ENCODE measurements at regions not wholly inside any gene's neighbourhood (a gene's known extent, or its start where the extent isn't known, plus 50 kb on each side); places are given as distances from the start of the nearest gene placed in this dataset.

DNA sequence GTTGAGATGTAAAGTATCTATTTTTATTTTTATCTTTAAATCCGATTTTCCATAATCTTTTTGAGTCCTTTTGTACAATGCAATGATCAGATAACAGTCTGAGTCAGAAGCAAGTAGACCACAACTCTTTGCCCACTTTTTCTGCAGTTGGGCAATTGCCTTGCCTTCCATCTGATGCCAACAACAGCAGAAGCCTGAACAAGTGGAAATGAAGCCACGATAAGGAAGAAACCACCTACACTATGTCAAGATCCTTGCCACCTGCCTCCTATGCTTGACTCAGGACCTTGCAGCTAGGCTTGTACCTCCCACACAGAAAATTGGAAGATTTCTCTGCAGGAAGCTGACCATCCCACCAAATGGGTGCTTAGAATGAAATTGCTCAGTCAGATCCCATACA lies 78.6 kb downstream of the ANXA1 start:
- H3K4me1 ChIP-seq = no peaks in the 10 kb centered on the region
- no peak overlapping the region for H3K4me3 Mint-ChIP-seq
- no peaks in the 10 kb centered on the region for H3K4me1 Mint-ChIP-seq
- no peaks in the 10 kb centered on the region for H3K36me3 Mint-ChIP-seq
- no peak overlapping the region for H2AFZ ChIP-seq (replicated peaks)
- no peak overlapping the region for H3K27ac ChIP-seq
- H3K36me3 ChIP-seq = no peaks in the 10 kb centered on the region
- TF ChIP-seq, protein P1, sequence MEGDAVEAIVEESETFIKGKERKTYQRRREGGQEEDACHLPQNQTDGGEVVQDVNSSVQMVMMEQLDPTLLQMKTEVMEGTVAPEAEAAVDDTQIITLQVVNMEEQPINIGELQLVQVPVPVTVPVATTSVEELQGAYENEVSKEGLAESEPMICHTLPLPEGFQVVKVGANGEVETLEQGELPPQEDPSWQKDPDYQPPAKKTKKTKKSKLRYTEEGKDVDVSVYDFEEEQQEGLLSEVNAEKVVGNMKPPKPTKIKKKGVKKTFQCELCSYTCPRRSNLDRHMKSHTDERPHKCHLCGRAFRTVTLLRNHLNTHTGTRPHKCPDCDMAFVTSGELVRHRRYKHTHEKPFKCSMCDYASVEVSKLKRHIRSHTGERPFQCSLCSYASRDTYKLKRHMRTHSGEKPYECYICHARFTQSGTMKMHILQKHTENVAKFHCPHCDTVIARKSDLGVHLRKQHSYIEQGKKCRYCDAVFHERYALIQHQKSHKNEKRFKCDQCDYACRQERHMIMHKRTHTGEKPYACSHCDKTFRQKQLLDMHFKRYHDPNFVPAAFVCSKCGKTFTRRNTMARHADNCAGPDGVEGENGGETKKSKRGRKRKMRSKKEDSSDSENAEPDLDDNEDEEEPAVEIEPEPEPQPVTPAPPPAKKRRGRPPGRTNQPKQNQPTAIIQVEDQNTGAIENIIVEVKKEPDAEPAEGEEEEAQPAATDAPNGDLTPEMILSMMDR (IDR thresholded peaks at IDR 0.05) = no peak
- no peak for TF ChIP-seq EZH2phosphoT487 (IDR thresholded peaks at IDR 0.05)
- no peak for TF ChIP-seq EZH2 (IDR thresholded peaks at IDR 0.05)
- H3F3A ChIP-seq (ENCODE audit: low read depth) = no peaks in the 10 kb centered on the region
- H3K27ac Mint-ChIP-seq = no peak overlapping the region
- H3K27me3 Mint-ChIP-seq (ENCODE audit: insufficient read depth, low read depth) = no peaks in the 10 kb centered on the region
- H3K9me3 Mint-ChIP-seq = no peaks in the 10 kb centered on the region
- H3K79me2 ChIP-seq (ENCODE audit: low read depth) = no peaks in the 10 kb centered on the region
- no peak overlapping the region for H3K4me2 ChIP-seq
- no peaks in the 10 kb centered on the region for H3K9me3 ChIP-seq (ENCODE audit: low read depth)
- no peak overlapping the region for H3K4me3 ChIP-seq
- DNase-seq (ENCODE audit: low spot score) = no peak
- H3K9ac ChIP-seq = no peak overlapping the region
- no peaks in the 10 kb centered on the region for H4K20me1 ChIP-seq (ENCODE audit: low read depth)
- no peaks in the 10 kb centered on the region for H3K27me3 ChIP-seq

DNA sequence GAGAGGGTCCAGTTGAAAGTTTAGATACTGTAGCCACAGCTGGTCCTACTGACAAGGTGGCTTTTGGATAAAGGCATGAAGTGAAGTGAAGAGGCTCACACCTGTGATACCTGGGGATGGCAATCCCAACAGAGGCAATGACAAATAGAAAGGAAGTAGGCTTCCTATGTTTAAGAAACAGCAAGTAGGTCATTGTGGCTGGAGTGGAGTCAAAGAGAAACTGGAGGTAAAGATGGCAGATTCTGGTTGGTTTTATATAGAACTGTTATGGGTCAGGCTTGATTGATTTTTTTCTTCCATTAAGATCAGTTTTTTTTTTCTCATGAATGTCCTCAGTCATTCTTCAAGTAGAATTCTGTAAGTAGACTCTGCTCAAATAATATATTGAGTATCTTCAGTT lies 79.5 kb downstream of the ANXA1 start:
- Mint-ChIP-seq H3K9me3 (no peaks in the 10 kb centered on the region), H3K27me3 (ENCODE audit: insufficient read depth, low read depth) (no peaks in the 10 kb centered on the region), H3K27ac (no peak overlapping the region), H3K4me3 (no peak overlapping the region), H3K4me1 (no peaks in the 10 kb centered on the region), H3K36me3 (no peaks in the 10 kb centered on the region)
- Histone ChIP-seq H3K9ac (no peak overlapping the region), H3K4me1 (peaks cover 8% of the 10 kb centered on the region), H4K20me1 (ENCODE audit: low read depth) (no peaks in the 10 kb centered on the region), H3K4me2 (no peak overlapping the region), H3K27ac (no peak overlapping the region), H3K27me3 (no peaks in the 10 kb centered on the region), H3K79me2 (ENCODE audit: low read depth) (no peaks in the 10 kb centered on the region), H3K36me3 (no peaks in the 10 kb centered on the region), H3K4me3 (no peak overlapping the region), H3F3A (ENCODE audit: low read depth) (no peaks in the 10 kb centered on the region), H2AFZ (replicated peaks) (no peak overlapping the region), H3K9me3 (ENCODE audit: low read depth) (no peaks in the 10 kb centered on the region)
- TF ChIP-seq EZH2 (IDR thresholded peaks at IDR 0.05) (no peak), EZH2phosphoT487 (IDR thresholded peaks at IDR 0.05) (no peak)
- TF ChIP-seq, protein P1 (IDR thresholded peaks at IDR 0.05) = no peak
- no peak for DNase-seq (ENCODE audit: low spot score)

DNA sequence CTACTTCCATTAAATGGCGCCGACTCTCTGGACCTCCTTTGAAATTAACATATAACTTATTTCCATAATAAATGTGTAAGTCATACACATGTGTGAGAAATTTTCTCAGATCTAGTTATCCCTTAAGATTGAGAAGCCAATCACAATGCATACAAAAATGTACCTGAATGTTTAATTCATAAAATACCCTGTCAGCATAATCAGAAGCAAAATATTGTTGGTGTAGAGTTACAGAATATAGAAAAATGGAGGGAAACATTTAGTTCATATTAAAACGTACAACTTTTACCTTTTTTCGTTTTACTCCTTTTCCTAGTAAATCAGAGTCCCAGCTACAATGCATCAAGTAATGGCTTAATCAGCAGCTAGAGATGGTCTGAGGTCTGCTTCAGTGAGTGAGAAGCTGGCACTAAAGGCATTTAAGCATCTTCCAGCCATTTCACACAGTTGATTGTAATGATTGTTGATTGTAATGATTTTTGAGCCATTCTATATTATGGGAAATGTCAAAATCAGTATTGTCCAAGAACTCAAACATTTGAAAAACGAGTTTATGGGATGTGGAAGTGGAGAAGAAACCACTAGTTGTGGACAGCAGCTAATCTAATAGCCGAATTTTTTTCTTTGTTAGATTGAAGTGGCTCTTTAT lies 81.8 kb downstream of the ANXA1 start:
- no peaks in the 10 kb centered on the region for H3K4me1 Mint-ChIP-seq
- Histone ChIP-seq H4K20me1 (ENCODE audit: low read depth) (no peaks in the 10 kb centered on the region), H3K4me3 (no peak overlapping the region), H3K4me1 (peaks cover 9% of the 10 kb centered on the region), H3K79me2 (ENCODE audit: low read depth) (no peaks in the 10 kb centered on the region), H3K9me3 (ENCODE audit: low read depth) (no peaks in the 10 kb centered on the region), H2AFZ (replicated peaks) (no peak overlapping the region), H3K36me3 (no peaks in the 10 kb centered on the region), H3K4me2 (no peak overlapping the region), H3K27me3 (no peaks in the 10 kb centered on the region), H3K27ac (no peak overlapping the region), H3F3A (ENCODE audit: low read depth) (no peaks in the 10 kb centered on the region), H3K9ac (no peak overlapping the region)
- H3K9me3 Mint-ChIP-seq = no peaks in the 10 kb centered on the region
- H3K36me3 Mint-ChIP-seq = no peaks in the 10 kb centered on the region
- peaks cover 2% of the 10 kb centered on the region for H3K27me3 Mint-ChIP-seq (ENCODE audit: insufficient read depth, low read depth)
- no peak overlapping the region for H3K27ac Mint-ChIP-seq
- DNase-seq (ENCODE audit: low spot score) = no peak
- TF ChIP-seq EZH2 (IDR thresholded peaks at IDR 0.05) (no peak), EZH2phosphoT487 (IDR thresholded peaks at IDR 0.05) (no peak)
- TF ChIP-seq, protein P1 (IDR thresholded peaks at IDR 0.05) = no peak
- H3K4me3 Mint-ChIP-seq = no peak overlapping the region
